Inflammatory macrophage treated with lipopolysaccharide for 4 hours (primary cell): ENCODE measurements at regions not wholly inside any gene's neighbourhood (a gene's known extent, or its start where the extent isn't known, plus 50 kb on each side); places are given as distances from the start of the nearest gene placed in this dataset.

Experiments used
- DNase-seq: peaks from one replicate; pipeline ENCODE4 v3.0.0-alpha.2; 2020

- DNase-seq, result no peak
Observed at GRCh38 chr6:132868057-132868456, 53.7 kb downstream of the RPS12 start.

DNA sequence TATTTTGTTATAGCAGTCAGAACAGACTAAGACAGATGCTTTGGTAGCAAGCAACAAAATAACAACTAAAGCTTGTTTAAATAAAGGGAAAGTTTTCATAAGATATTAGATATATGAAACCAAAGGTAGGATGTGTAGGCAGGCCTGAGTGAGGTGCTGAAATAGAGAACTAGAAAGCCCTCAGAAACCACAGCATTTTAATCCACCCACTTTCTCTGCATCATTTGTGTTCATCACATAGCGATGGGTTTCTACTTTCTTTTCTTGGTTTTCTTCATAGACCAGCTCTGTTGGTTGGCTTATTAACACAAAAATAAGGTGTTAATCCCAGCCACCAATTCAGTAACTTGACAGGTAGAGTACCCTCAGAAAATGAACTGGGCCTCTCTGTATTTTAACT lies 58.6 kb downstream of the RPS12 start:
- no peak for DNase-seq

GRCh38 chr6:132877003-132877402 lies 62.6 kb downstream of the RPS12 start:
- no peak for DNase-seq

DNA sequence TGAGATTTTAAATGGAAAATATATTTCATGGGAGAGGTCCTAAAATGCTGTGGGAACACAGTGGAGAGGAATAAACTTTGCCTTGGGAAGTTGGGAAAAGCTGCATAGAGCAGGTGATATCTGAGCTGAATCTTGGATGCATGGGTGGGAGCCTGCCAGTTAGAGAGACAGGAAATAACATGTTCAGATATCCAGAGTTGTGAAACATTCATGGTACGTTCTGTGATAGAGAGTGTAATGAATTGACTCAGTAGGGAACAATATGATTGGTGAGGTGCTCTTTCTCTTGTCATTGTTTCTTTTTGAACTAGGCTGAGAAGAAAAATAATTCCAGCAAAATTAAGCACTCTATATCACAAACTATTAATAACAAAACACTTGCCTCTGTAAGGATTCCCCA lies 72.8 kb downstream of the RPS12 start:
- DNase-seq, result no peak

GRCh38 chr6:132888701-132889100 lies 74.3 kb downstream of the RPS12 start:
- no peak for DNase-seq

- DNase-seq, result no peak
Observed at GRCh38 chr6:132892929-132893771, 78.8 kb downstream of the RPS12 start.

GRCh38 chr6:132893772-132894490 lies 79.6 kb downstream of the RPS12 start:
- DNase-seq, result no peak

DNA sequence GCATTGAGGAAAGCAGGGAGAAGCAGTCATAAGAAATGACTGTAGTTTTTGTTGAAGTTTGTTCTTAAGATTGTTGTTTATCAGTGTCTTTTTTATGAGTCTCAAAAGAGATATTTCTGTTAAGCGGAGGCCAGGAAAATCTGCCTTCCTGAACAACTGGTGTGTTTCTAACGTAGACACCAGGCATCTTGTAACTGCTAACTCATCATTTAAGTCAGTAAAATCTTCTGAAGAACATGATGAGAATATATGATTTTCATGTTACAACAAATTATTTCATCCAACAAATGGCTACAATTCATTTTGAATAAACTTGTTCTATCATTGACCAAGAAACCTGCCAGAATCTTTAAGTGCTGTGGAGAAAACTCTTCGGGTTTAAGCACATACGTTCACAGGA lies 84.0 kb downstream of the RPS12 start:
- no peak for DNase-seq

DNA sequence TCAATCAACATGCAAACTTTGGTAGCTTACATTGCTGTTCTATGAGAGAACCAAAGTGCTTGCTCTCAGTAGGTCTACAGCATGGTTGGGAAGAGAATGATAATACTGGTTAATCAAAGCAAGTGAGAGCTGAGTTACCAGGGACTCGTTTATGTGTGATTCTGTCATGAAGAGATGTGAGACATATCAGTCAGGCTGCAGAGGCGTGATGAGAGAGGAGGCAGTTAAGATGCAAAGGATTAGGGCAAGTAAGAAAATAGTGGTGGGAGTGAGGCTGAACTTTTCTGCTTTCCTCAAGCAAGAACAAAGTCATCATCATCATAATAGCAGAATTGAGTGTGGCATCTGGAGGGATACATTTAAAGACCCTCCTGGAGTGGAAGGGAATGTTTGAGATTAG lies 86.5 kb downstream of the RPS12 start:
- no peak for DNase-seq

GRCh38 chr6:132902901-132903300 lies 88.5 kb downstream of the RPS12 start:
- no peak for DNase-seq

DNA sequence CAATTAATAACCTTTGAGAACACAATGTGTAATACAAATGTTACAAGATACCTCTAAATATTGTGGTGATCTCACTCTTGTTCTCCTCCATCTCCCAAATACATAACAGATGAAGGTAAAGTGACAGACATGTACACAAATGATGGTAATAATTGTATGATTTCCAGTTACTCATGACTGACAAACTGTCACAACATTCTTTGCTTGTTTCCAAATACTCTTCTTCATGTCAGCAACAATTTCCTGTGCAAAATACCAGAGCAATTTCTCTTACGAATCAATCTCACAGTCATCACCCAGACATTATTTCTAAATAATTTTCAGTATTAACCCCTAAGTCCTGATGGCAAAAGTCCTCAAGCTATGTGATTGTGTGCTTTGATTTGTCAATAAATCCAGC lies 92.9 kb downstream of the RPS12 start:
- no peak for DNase-seq

DNA sequence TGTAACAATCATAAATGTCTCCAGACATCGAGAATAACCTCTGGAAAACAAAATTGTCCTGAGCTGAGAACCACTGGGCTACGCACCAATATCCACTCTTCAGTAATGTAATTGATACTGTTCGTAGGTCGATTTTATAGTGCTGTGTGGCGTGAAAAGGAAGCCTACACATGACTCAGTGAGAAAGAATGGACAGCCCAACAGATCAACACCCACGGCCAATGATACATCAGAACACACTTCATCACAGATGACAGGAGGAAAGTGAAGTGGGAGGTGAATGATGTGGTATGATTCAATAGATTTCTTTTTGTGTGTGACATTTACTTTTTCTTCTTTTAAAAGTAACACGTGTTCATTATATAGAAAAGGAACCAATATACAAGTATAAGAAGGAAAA lies 93.5 kb downstream of the RPS12 start:
- no peak for DNase-seq

DNA sequence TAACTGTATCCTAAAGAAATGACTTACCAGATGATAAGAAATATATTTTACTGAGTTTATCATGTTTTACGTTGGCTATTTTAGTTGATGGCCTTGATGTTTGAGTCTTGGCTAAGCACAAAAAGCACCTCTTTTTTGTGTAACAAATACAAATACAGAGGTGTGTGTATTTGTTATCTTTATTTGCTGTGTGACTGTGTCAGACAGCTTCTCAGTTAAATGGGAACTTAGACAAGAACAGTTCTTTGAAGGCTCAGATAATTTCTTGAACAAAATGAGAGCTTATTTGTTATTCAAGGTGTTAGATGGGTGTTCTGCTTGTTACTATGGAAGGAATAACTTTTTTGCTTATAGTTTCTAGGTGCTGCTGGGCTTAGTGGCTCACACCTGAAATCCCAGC lies 95.4 kb downstream of the RPS12 start:
- no peak for DNase-seq

- DNase-seq, result no peak
Observed at GRCh38 chr6:132910759-132911158, 96.4 kb downstream of the RPS12 start.

DNA sequence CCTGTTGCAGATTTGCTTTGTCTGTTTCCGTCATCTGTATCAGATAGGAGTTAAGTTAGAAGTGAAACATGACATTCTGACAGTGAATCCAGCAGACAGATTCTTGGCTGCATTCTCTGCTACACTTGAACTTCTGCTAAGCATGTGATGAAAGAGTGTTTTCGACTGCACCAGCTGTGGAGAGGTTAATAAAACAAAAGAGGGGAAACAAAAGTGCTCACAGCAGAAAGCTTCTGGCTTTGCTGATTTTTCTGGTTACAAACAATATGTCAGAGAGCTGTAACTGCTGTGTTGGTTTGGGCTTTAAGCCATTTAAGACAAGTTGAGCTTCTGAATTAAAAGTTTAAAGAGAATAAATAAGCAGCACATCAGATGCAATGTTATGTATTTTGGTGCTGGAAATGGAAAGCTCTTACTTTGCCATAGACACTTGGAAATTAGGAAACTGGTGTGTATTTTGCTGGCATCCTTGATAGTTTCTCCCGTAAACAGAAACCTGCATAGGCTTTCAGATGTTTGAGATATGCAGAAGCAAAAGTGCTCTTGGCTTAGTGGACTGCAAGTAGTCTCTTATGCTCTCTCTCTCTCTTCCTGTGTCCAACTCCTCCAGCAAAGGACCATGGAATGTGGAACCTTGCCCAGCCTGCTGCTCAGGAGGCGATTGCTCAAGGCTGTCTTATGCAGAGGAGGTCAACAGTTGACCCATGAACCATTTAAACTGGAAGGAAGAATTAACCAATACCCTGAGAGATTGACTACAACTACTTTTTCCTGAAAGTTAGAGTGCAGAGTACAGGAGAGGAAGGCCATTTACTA lies 104.9 kb downstream of the RPS12 start:
- DNase-seq, result no peak

GRCh38 chr6:132927713-132928112 lies 113.3 kb downstream of the RPS12 start:
- no peak for DNase-seq

GRCh38 chr6:132929141-132929540 lies 114.8 kb downstream of the RPS12 start:
- no peak for DNase-seq

DNA sequence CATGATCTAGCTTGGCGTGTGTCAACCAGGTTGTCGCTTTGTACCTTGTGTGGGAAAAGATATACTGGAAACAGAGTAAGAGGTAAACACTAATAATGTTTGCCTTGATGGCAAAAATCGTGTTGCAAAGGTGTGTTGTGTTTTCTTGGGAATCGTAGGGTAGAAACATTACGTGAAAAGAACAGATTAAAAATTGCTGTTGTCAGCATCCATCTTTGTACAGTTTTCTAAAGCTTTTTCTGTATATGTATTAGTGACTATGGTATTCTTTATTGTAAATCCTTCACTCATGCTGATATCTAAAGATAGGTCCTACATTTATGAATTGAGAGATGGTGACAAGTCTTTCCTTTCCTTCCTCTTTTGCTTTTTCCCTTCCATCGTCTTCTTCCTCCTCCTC lies 116.9 kb downstream of the RPS12 start:
- no peak for DNase-seq

- DNase-seq, result no peak
Observed at GRCh38 chr6:132931936-132932514, 117.7 kb downstream of the RPS12 start.

DNA sequence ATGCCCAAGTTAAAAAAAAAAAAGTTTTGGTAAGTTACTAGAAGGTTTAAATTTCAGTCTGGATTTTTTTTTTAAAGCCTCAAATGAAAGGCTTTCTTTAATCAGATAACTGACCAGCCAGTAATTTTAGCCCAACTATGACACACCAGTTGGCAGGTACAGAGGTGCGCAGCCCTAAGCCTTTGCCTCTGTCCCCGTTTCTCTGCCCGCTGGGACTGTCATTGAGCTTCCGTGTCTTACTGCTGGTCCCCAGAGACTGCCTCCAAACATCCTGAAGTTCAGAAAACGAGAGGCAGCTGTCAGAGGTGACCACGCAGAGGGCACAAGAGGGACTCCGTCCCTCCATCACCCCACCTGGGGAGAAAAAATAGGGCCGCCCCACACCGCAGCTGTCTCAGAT lies 118.2 kb downstream of the RPS12 start:
- DNase-seq, result no peak

- DNase-seq, result no peak
Observed at GRCh38 chr6:132933090-132933489, 118.7 kb downstream of the RPS12 start.

DNA sequence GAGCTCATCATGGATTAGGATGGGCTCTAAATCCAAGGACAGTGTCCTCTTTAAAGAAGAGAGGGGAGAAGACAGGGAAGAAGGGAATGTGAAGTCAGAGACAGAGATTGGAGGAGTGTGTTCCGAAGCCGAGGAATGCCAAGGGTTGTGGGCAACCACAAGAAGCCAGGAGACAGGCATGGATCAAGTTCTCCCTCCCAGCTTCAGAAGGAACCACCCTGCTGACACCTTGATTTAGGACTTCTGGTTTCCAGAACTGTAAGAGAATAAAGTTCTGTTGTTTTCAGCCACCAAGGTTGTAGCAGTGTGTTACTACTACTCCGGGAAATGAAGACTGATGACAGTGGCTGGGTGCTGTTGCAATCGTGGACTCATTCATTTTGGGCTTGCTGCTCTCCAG lies 120.1 kb downstream of the RPS12 start:
- no peak for DNase-seq

- no peak for DNase-seq
Observed at GRCh38 chr6:132936646-132937045, 122.3 kb downstream of the RPS12 start.
